ENCODE measurements at regions not wholly inside any gene's neighbourhood (a gene's known extent, or its start where the extent isn't known, plus 50 kb on each side); places are given as distances from the start of the nearest gene placed in this dataset.

DNA sequence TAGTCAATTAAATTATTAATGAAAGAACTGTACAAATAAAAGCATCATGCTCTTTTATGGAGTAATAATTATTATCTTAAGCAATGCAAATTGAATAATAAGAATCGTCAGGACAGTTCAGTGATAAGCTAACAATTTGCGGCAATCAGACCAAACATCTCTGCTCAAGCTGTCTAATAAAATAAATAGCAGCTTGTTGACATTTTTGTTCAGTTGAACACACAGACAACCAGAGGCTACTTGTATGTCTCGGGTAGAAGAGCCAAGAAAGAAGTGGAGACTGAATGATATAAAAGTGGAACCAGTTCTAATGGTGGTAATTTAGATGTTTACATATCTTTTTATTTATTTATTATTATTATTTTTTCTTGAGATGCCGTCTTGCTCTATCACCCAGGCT is 57.4 kb upstream of the FOXN3 start:
- Mint-ChIP-seq H3K27me3 (ENCODE audit: low read depth in 3 of 3) (peaks cover 0 to 2% (median 2%) of the 10 kb centered on the region in 3 donors), H3K27ac (no peak overlapping the region), H3K9me3 (peaks cover 0 to 6% (median 0%) of the 10 kb centered on the region in 7 donors), H3K4me3 (no peak overlapping the region), H3K4me1 (peaks cover 55% of the 10 kb centered on the region), H3K36me3 (peaks cover 27 to 29% of the 10 kb centered on the region in 2 donors)
- H3K27ac ChIP-seq (ENCODE audit: low read depth in 1 of 2, low read length in 2 of 2): no peak overlapping the region
- H3K4me2 ChIP-seq (replicated peaks; ENCODE audit: extremely low read depth, low read length, poor library complexity, severe bottlenecking): no peak overlapping the region
- H3K4me3 ChIP-seq (replicated peaks in 1 of 3; ENCODE audit: low read depth in 2 of 3, low read length in 3 of 3): no peak overlapping the region
- TF ChIP-seq, protein P1, sequence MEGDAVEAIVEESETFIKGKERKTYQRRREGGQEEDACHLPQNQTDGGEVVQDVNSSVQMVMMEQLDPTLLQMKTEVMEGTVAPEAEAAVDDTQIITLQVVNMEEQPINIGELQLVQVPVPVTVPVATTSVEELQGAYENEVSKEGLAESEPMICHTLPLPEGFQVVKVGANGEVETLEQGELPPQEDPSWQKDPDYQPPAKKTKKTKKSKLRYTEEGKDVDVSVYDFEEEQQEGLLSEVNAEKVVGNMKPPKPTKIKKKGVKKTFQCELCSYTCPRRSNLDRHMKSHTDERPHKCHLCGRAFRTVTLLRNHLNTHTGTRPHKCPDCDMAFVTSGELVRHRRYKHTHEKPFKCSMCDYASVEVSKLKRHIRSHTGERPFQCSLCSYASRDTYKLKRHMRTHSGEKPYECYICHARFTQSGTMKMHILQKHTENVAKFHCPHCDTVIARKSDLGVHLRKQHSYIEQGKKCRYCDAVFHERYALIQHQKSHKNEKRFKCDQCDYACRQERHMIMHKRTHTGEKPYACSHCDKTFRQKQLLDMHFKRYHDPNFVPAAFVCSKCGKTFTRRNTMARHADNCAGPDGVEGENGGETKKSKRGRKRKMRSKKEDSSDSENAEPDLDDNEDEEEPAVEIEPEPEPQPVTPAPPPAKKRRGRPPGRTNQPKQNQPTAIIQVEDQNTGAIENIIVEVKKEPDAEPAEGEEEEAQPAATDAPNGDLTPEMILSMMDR (IDR thresholded peaks at IDR 0.05): no peak
- peaks cover 83% of the 10 kb centered on the region for H3K79me2 ChIP-seq (ENCODE audit: insufficient read depth, low read length)
- no peaks in the 10 kb centered on the region for H3K27me3 ChIP-seq (ENCODE audit: control insufficient read depth in 2 of 2, insufficient read depth in 2 of 2, low read length in 2 of 2)
- no peak for DNase-seq
- intact Hi-C loops (cut with micrococcal nuclease): loop anchor here in 1 of 2 donors (2.0 kb wide), 1 partner anchor 16 kb away; no protein-coding TSS in a partner anchor
- no peak overlapping the region for H2AFZ ChIP-seq (ENCODE audit: insufficient read depth, low read depth, low read length, poor library complexity, severe bottlenecking)
- no peaks in the 10 kb centered on the region for H3K9me3 ChIP-seq (replicated peaks in 1 of 2; ENCODE audit: control insufficient read depth in 1 of 2, insufficient read depth in 1 of 2, low read length in 2 of 2)
- peaks cover 41 to 53% of the 10 kb centered on the region in 2 donors for H3K4me1 ChIP-seq (ENCODE audit: control insufficient read depth in 1 of 2, insufficient read depth in 2 of 2, low read length in 2 of 2)
- H4K20me1 ChIP-seq (ENCODE audit: insufficient read depth, low read length): no peaks in the 10 kb centered on the region
- H3K36me3 ChIP-seq (replicated peaks in 1 of 2; ENCODE audit: control insufficient read depth in 1 of 2, insufficient read depth in 2 of 2, low read length in 2 of 2): peaks cover 0 to 14% of the 10 kb centered on the region in 2 donors
- WGBS (ENCODE audit: insufficient coverage): no CpG with 5 or more reads among the region's 4 CpGs
- no peak overlapping the region for H3K9ac ChIP-seq (ENCODE audit: insufficient read depth, low read length, poor library complexity, severe bottlenecking)

DNA sequence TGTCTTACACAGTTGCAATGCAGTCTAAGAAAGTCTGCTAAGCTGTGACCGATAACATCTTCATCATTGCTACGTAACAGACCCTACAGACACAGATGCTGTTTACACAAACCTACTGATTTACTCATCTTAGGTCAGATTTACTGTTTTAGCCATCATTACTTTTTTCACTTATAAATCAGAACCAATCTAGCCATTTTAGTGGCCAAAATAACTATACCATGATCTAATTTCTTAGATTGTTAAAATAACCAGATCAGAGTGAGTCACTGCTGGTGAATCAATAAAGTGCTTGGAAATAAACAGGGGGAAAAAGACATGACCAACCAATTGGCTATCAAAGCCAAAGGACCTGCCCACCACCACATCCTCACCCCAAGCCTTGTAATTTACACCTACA is 57.0 kb upstream of the FOXN3 start:
- WGBS (ENCODE audit: insufficient coverage): 100% methylated on average over 2 of the region's 2 CpGs
- no peak overlapping the region for H3K27ac Mint-ChIP-seq

More for the DNA sequence above, 57.0 kb upstream of the FOXN3 start:
- H3K4me3 ChIP-seq (replicated peaks in 1 of 3; ENCODE audit: low read depth in 2 of 3, low read length in 3 of 3): no peak overlapping the region
- H3K36me3 ChIP-seq (replicated peaks in 1 of 2; ENCODE audit: control insufficient read depth in 1 of 2, insufficient read depth in 2 of 2, low read length in 2 of 2): peaks cover 0 to 14% of the 10 kb centered on the region in 2 donors
- H3K79me2 ChIP-seq (ENCODE audit: insufficient read depth, low read length): peaks cover 83% of the 10 kb centered on the region
- DNase-seq: no peak
- H3K4me2 ChIP-seq (replicated peaks; ENCODE audit: extremely low read depth, low read length, poor library complexity, severe bottlenecking): no peak overlapping the region
- H2AFZ ChIP-seq (ENCODE audit: insufficient read depth, low read depth, low read length, poor library complexity, severe bottlenecking): no peak overlapping the region
- Mint-ChIP-seq H3K4me3 (no peak overlapping the region), H3K36me3 (peaks cover 24 to 25% of the 10 kb centered on the region in 2 donors), H3K9me3 (peaks cover 0 to 6% (median 0%) of the 10 kb centered on the region in 7 donors), H3K4me1 (peaks cover 55% of the 10 kb centered on the region), H3K27me3 (ENCODE audit: low read depth in 3 of 3) (peaks cover 0 to 4% (median 2%) of the 10 kb centered on the region in 3 donors)
- no peaks in the 10 kb centered on the region for H3K9me3 ChIP-seq (replicated peaks in 1 of 2; ENCODE audit: control insufficient read depth in 1 of 2, insufficient read depth in 1 of 2, low read length in 2 of 2)
- no peak overlapping the region for H3K9ac ChIP-seq (ENCODE audit: insufficient read depth, low read length, poor library complexity, severe bottlenecking)
- no peaks in the 10 kb centered on the region for H3K27me3 ChIP-seq (ENCODE audit: control insufficient read depth in 2 of 2, insufficient read depth in 2 of 2, low read length in 2 of 2)
- TF ChIP-seq, protein P1 (IDR thresholded peaks at IDR 0.05): no peak
- no peaks in the 10 kb centered on the region for H4K20me1 ChIP-seq (ENCODE audit: insufficient read depth, low read length)
- intact Hi-C loops (cut with micrococcal nuclease): loop anchor here in 1 of 2 donors (2.0 kb wide), 1 partner anchor 15 kb away; no protein-coding TSS in a partner anchor
- peaks cover 41 to 53% of the 10 kb centered on the region in 2 donors for H3K4me1 ChIP-seq (ENCODE audit: control insufficient read depth in 1 of 2, insufficient read depth in 2 of 2, low read length in 2 of 2)
- no peak overlapping the region for H3K27ac ChIP-seq (ENCODE audit: low read depth in 1 of 2, low read length in 2 of 2)
